ENCODE measurements at regions not wholly inside any gene's neighbourhood (a gene's known extent, or its start where the extent isn't known, plus 50 kb on each side); places are given as distances from the start of the nearest gene placed in this dataset.

GRCh38 chr1:241411056-241411775 lies 54.2 kb upstream of the RGS7 start:
- no TSS peak for BruUV-seq (replicated peaks)
- no peak overlapping the region; the same call in 1 of the 2 replicates for H4K5ac ChIP-seq (ENCODE audit: low read depth, low read length)
- H3K4me2 ChIP-seq (ENCODE audit: low read depth, low read length): no peak overlapping the region
- H3K4ac ChIP-seq (ENCODE audit: low read depth, low read length): peak overlapping the region; percentile 67
- H4K8ac ChIP-seq (ENCODE audit: low read depth in 2 of 2, low read length in 2 of 2): peak overlapping the region; percentile 27 to 53; a peak in 1 of 4 replicates
- H2AFZ ChIP-seq (replicated peaks; ENCODE audit: low read length, poor library complexity): no peak overlapping the region
- peaks cover 2% of the 10 kb centered on the region; the same call in 1 of the 2 replicates for H3K4me1 ChIP-seq (ENCODE audit: control insufficient read depth, insufficient read depth, low read length)
- DNase-seq: peak; percentile 52
- WGBS, 2 experiments (ENCODE audit: extremely low coverage in 2 of 2, insufficient read length in 1 of 2): no CpG with 5 or more reads among the region's 7 CpGs
- intact Hi-C loops (cut with micrococcal nuclease): loop anchor here (5.0 kb wide), 1 partner anchor 679 kb away; no protein-coding TSS in a partner anchor
- H3K14ac ChIP-seq (replicated peaks; ENCODE audit: low read depth, low read length): no peak overlapping the region
- H2BK5ac ChIP-seq (ENCODE audit: low read depth, low read length, poor library complexity, severe bottlenecking): no peak overlapping the region
- no peaks in the 10 kb centered on the region for H4K20me1 ChIP-seq (ENCODE audit: insufficient read depth, low read length)
- no peak overlapping the region for H3K56ac ChIP-seq (ENCODE audit: extremely low read depth, insufficient read depth, low read length)
- no peak overlapping the region for H2AK9ac ChIP-seq (replicated peaks; ENCODE audit: low read depth, low read length, poor library complexity)
- ChIA-PET CTCF (no interaction called here), POLR2A (ENCODE audit: unreplicated experiment) (no interaction called here)
- peak overlapping the region; percentile 91; the same call in 1 of the 2 replicates for H2BK20ac ChIP-seq (ENCODE audit: low read depth, low read length)
- H2AK5ac ChIP-seq (ENCODE audit: low read depth, low read length): no peak overlapping the region
- dilution Hi-C loops (cut with HindIII; ENCODE audit: low sequenced_read_pairs, unreplicated experiment): no loop called here
- no peaks in the 10 kb centered on the region for H3K27me3 ChIP-seq (ENCODE audit: control insufficient read depth, insufficient read depth, low read length)
- H3K18ac ChIP-seq (ENCODE audit: low read depth, low read length): peak overlapping the region; percentile 13; the same call in 1 of the 2 replicates
- no peak overlapping the region for H3K27ac ChIP-seq (ENCODE audit: insufficient read depth, low read length)
- ATAC-seq (ENCODE audit: low read depth): peak; percentile 38
- no peak overlapping the region for H3K23ac ChIP-seq (ENCODE audit: low read depth, low read length)
- H3K9ac ChIP-seq (ENCODE audit: low read depth, low read length): no peak overlapping the region
- no peaks in the 10 kb centered on the region for H3K9me3 ChIP-seq (ENCODE audit: control insufficient read depth, insufficient read depth, low read length)
- no peak overlapping the region for H3K4me3 ChIP-seq (ENCODE audit: insufficient read depth, low read depth, low read length)
- H3K79me1 ChIP-seq (ENCODE audit: low read depth in 1 of 2, low read length in 2 of 2): no peaks in the 10 kb centered on the region
- peak overlapping the region; percentile 63 for H4K91ac ChIP-seq (ENCODE audit: insufficient read depth, low read depth, low read length)
- H3K9me1 ChIP-seq (ENCODE audit: insufficient read depth, low read length): peaks cover 5% of the 10 kb centered on the region; the same call in 1 of the 2 replicates
- in situ Hi-C loops (cut with MboI; ENCODE audit: low sequenced_read_pairs): no loop called here
- H2BK120ac ChIP-seq (ENCODE audit: low read depth, low read length): peak overlapping the region; percentile 71; the same call in 1 of the 2 replicates
- no peak overlapping the region for H2BK15ac ChIP-seq (ENCODE audit: low read depth, low read length)
- no peaks in the 10 kb centered on the region for H3K36me3 ChIP-seq (ENCODE audit: control insufficient read depth, insufficient read depth, low read length)
- TF ChIP-seq POLR2A (IDR thresholded peaks at IDR 0.05; ENCODE audit: low read depth, low read length): no peak
- TF ChIP-seq USF2 (IDR thresholded peaks at IDR 0.05; ENCODE audit: low read depth, low read length): no peak
- no peak for TF ChIP-seq MAFK (IDR thresholded peaks at IDR 0.05; ENCODE audit: low read depth, low read length)
- TF ChIP-seq RCOR1 (IDR thresholded peaks at IDR 0.05; ENCODE audit: insufficient replicate concordance, low read length): no peak
- no peak for TF ChIP-seq SMC3 (IDR thresholded peaks at IDR 0.05; ENCODE audit: low read depth, low read length)
- TF ChIP-seq RFX5 (IDR thresholded peaks at IDR 0.05; ENCODE audit: low read depth, low read length): no peak
- TF ChIP-seq BHLHE40 (IDR thresholded peaks at IDR 0.05; ENCODE audit: low read depth, low read length): no peak
- TF ChIP-seq NFE2L2 (IDR thresholded peaks at IDR 0.05; ENCODE audit: low read depth, low read length): no peak
- TF ChIP-seq MXI1 (IDR thresholded peaks at IDR 0.05; ENCODE audit: borderline replicate concordance, low read depth, low read length): no peak
- no peak for TF ChIP-seq CHD1 (IDR thresholded peaks at IDR 0.05; ENCODE audit: low read depth, low read length)
- no peak for TF ChIP-seq RAD21 (IDR thresholded peaks at IDR 0.05; ENCODE audit: low read length)
- no peak for TF ChIP-seq CTCF (conservative IDR thresholded peaks at IDR 0.05; ENCODE audit: low read depth, low read length)
- no peak for TF ChIP-seq MAZ (IDR thresholded peaks at IDR 0.05; ENCODE audit: borderline replicate concordance, low read depth, low read length)
- TF ChIP-seq ELK1 (IDR thresholded peaks at IDR 0.05; ENCODE audit: borderline replicate concordance, low read depth, low read length): no peak
- TF ChIP-seq CEBPB (IDR thresholded peaks at IDR 0.05; ENCODE audit: low read depth, low read length): no peak
